ENCODE measurements at regions not wholly inside any gene's neighbourhood (a gene's known extent, or its start where the extent isn't known, plus 50 kb on each side); places are given as distances from the start of the nearest gene placed in this dataset.

DNA sequence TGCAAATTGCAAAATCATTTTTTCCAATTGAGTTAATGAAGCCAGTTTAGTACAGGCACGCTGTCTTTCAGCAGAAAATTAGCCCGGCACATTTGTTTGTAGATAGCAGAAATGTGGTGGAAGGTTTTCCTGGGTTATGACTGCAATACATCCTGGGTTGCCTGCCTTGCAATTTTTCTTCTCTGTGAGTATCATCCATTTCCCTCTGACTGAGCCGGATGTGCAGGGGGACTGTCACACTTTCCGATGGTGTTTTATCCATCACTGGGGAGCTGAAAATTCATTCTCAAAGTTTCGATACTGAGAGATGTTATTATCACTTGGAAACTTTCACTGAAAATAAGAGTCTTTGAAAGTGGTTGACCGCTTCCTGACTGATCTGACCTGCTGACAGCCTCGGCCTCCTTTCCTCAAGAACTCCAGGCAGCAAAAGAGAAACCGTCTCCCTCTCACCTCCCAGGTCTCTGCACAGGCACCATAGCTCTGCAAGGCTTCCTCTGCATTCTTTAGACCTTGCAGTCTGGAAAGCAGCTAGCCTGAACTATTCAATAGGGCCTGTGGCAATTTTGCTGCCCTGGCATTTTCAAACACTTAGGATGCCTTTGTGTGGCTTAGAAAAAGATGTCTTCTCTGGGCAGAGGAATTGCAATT lies 320.8 kb upstream of the NRP1 start:
- Histone ChIP-seq H2AFZ (ENCODE audit: low read length) (no peak overlapping the region; the same call in 1 of the 2 replicates), H3K23me2 (ENCODE audit: low read depth, low read length) (no peaks in the 10 kb centered on the region), H3K4me3 (ENCODE audit: extremely low read depth in 1 of 4, insufficient read depth in 2 of 4, low read depth in 3 of 4, low read length in 4 of 4) (no peak overlapping the region), H3K9ac (replicated peaks in 1 of 4; ENCODE audit: extremely low read depth in 1 of 4, low read depth in 3 of 4, low read length in 3 of 4) (no peak overlapping the region), H3K56ac (replicated peaks; ENCODE audit: insufficient read length, low read depth, low read length) (no peak overlapping the region), H3K23ac (ENCODE audit: insufficient read length) (no peak overlapping the region), H4K91ac (replicated peaks; ENCODE audit: insufficient read length, low read length) (no peak overlapping the region), H3K9me3 (ENCODE audit: insufficient read depth in 2 of 2, low read depth in 1 of 2, low read length in 1 of 2) (peaks cover 0 to 6% of the 10 kb centered on the region in 2 experiments; a peak in 1 of 4 replicates), H3K14ac (ENCODE audit: insufficient read length) (no peak overlapping the region), H4K20me1 (replicated peaks in 1 of 2; ENCODE audit: control insufficient read depth in 1 of 2, insufficient read depth in 2 of 2, low read length in 2 of 2) (no peaks in the 10 kb centered on the region), H3K4me2 (ENCODE audit: insufficient read depth in 1 of 2, low read depth in 2 of 2, low read length in 2 of 2) (no peak overlapping the region), H2BK15ac (ENCODE audit: low read length) (no peak overlapping the region), H3K27me3 (replicated peaks in 1 of 4; ENCODE audit: control insufficient read depth in 3 of 4, extremely low read depth in 1 of 4, insufficient read depth in 3 of 4, low read length in 3 of 4) (no peaks in the 10 kb centered on the region), H4K8ac (ENCODE audit: extremely low read depth, insufficient read depth, low read length) (no peak overlapping the region), H2BK20ac (ENCODE audit: low read length) (no peak overlapping the region), H3K79me1 (ENCODE audit: low read depth, low read length) (no peaks in the 10 kb centered on the region), H2BK120ac (replicated peaks; ENCODE audit: low read depth, low read length) (no peak overlapping the region), H3K4me1 (replicated peaks in 1 of 4; ENCODE audit: control insufficient read depth in 3 of 4, insufficient read depth in 4 of 4, low read length in 3 of 4) (peaks cover 0 to 4% (median 1%) of the 10 kb centered on the region in 4 experiments; a peak in 3 of 7 replicates), H2AK5ac (ENCODE audit: low read depth, low read length) (no peak overlapping the region), H2BK12ac (ENCODE audit: low read depth, low read length) (no peak overlapping the region), H2BK5ac (ENCODE audit: low read depth, low read length) (no peak overlapping the region), H3K27ac (ENCODE audit: low read depth, low read length) (no peak overlapping the region), H3K18ac (ENCODE audit: extremely low read depth, low read length) (no peak overlapping the region), H3K36me3 (ENCODE audit: control insufficient read depth in 2 of 4, insufficient read depth in 4 of 4, low read length in 3 of 4) (no peaks in the 10 kb centered on the region), H3K79me2 (ENCODE audit: control insufficient read depth in 1 of 2, insufficient read depth in 2 of 2, low read length in 2 of 2) (no peaks in the 10 kb centered on the region), H3K4ac (replicated peaks; ENCODE audit: insufficient read length, low read depth, low read length) (no peak overlapping the region), H4K5ac (ENCODE audit: insufficient read length, low read depth, low read length) (no peak overlapping the region)
- POLR2A ChIA-PET (ENCODE audit: partially characterized antibody): interaction anchor here (1.3 kb wide), 1 partner anchor 12 kb away, joined by 3 read pairs; no protein-coding TSS in a partner anchor
- FAIRE-seq (no peak), DNase-seq (ENCODE audit: low read depth in 1 of 2, low spot score in 2 of 2) (no peak)
- CTCF ChIA-PET (ENCODE audit: partially characterized antibody): no interaction called here
- no peak for TF ChIP-seq NANOG (IDR thresholded peaks at IDR 0.05; ENCODE audit: insufficient read depth, low read depth, low read length, poor library complexity, severe bottlenecking)
- no peak for TF ChIP-seq SRF (IDR thresholded peaks at IDR 0.05; ENCODE audit: low read depth, low read length)
- TF ChIP-seq KDM5A (IDR thresholded peaks at IDR 0.05; ENCODE audit: low read length): no peak
- TF ChIP-seq CBX8 (IDR thresholded peaks at IDR 0.05; ENCODE audit: borderline replicate concordance, low read depth, low read length): no peak
- 91% methylated on average over 8 of the region's 8 CpGs; no CpG with 5 or more reads in 1 of the 2 experiments for WGBS, 2 experiments (ENCODE audit: extremely low coverage in 1 of 2, insufficient coverage in 1 of 2, insufficient read length in 1 of 2, insufficient replicate concordance in 2 of 2, low coverage in 1 of 2, low lambda C conversion rate in 2 of 2, missing lambda C conversion rate in 1 of 2)

Data from H1 (cell line).